Astrocyte of the hippocampus (primary cell): ENCODE measurements at regions not wholly inside any gene's neighbourhood (a gene's known extent, or its start where the extent isn't known, plus 50 kb on each side); places are given as distances from the start of the nearest gene placed in this dataset.
"Not testable (repeated sequence)": the region's sequence is repeated elsewhere in the genome, so short reads cannot be mapped to it uniquely, and the experiment has no call there.

Source experiments
- DNase-seq: peaks from one replicate; pipeline ENCODE4 v3.0.0; 2011; ENCODE audit warnings: low read depth, low spot score

- peak; percentile 29 for DNase-seq
These were observed 246.8 kb upstream of the STT3B start for GRCh38 chr3:31285833-31286486.

- DNase-seq: no peak
These were observed 244.5 kb upstream of the STT3B start for GRCh38 chr3:31288224-31288623.

- DNase-seq: peak; percentile 55
These were observed 244.1 kb upstream of the STT3B start for GRCh38 chr3:31288641-31289100.

- DNase-seq: no peak
These were observed 243.1 kb upstream of the STT3B start for GRCh38 chr3:31289584-31289983.

GRCh38 chr3:31290046-31290445 lies 242.7 kb upstream of the STT3B start:
- DNase-seq: no peak

GRCh38 chr3:31291818-31292217 lies 240.9 kb upstream of the STT3B start:
- DNase-seq: no peak

GRCh38 chr3:31294430-31295149 lies 238.1 kb upstream of the STT3B start:
- DNase-seq: peak; percentile 18

- DNase-seq: no peak
These were observed 237.5 kb upstream of the STT3B start for GRCh38 chr3:31295150-31295765.

GRCh38 chr3:31297726-31298298 lies 234.9 kb upstream of the STT3B start:
- no peak for DNase-seq

- DNase-seq: no peak
These were observed 232.0 kb upstream of the STT3B start for GRCh38 chr3:31300456-31301443.

- DNase-seq: no peak
These were observed 230.4 kb upstream of the STT3B start for GRCh38 chr3:31302343-31302742.

- DNase-seq: no peak
These were observed 227.4 kb upstream of the STT3B start for GRCh38 chr3:31305340-31305739.

- peak; percentile 20 for DNase-seq
These were observed 225.5 kb upstream of the STT3B start for GRCh38 chr3:31307131-31307785.

GRCh38 chr3:31311559-31311958 lies 221.2 kb upstream of the STT3B start:
- DNase-seq: no peak

GRCh38 chr3:31312400-31312799 lies 220.3 kb upstream of the STT3B start:
- DNase-seq: no peak

GRCh38 chr3:31314258-31314657 lies 218.5 kb upstream of the STT3B start:
- no peak for DNase-seq

GRCh38 chr3:31319332-31319731 lies 213.4 kb upstream of the STT3B start:
- no peak for DNase-seq

- no peak for DNase-seq
These were observed 211.1 kb upstream of the STT3B start for GRCh38 chr3:31321620-31322019.

GRCh38 chr3:31322460-31322859 lies 210.3 kb upstream of the STT3B start:
- DNase-seq: no peak

- not testable (repeated sequence) for DNase-seq
These were observed 204.8 kb upstream of the STT3B start for GRCh38 chr3:31327826-31328357.
